ENCODE measurements at regions not wholly inside any gene's neighbourhood (a gene's known extent, or its start where the extent isn't known, plus 50 kb on each side); places are given as distances from the start of the nearest gene placed in this dataset.

DNA sequence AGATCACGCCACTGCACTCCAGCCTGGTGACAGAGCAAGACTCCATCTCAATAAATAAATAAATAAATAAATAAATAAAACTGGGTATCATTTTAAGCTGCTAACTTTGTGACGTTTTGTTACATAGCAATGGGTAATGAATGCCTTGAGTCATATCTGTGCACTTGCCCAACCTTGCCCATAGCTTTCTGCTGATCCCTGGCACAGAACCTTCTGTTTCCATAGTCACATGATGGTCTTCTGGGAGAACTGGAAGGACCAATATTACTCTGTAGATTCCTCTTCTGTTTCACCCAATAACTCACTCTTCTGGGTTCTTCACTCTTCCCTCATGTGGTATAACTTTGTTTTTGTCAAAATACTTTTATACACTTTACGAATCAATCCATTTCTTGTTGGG, 140.8 kb downstream of the SCARB1 start:
- no peak for TF ChIP-seq EZH2 (IDR thresholded peaks at IDR 0.05; ENCODE audit: borderline replicate concordance)
- TF ChIP-seq EZH2phosphoT487 (IDR thresholded peaks at IDR 0.05; ENCODE audit: low read depth, severe bottlenecking, unreplicated experiment) = no peak
- TF ChIP-seq, protein P1, sequence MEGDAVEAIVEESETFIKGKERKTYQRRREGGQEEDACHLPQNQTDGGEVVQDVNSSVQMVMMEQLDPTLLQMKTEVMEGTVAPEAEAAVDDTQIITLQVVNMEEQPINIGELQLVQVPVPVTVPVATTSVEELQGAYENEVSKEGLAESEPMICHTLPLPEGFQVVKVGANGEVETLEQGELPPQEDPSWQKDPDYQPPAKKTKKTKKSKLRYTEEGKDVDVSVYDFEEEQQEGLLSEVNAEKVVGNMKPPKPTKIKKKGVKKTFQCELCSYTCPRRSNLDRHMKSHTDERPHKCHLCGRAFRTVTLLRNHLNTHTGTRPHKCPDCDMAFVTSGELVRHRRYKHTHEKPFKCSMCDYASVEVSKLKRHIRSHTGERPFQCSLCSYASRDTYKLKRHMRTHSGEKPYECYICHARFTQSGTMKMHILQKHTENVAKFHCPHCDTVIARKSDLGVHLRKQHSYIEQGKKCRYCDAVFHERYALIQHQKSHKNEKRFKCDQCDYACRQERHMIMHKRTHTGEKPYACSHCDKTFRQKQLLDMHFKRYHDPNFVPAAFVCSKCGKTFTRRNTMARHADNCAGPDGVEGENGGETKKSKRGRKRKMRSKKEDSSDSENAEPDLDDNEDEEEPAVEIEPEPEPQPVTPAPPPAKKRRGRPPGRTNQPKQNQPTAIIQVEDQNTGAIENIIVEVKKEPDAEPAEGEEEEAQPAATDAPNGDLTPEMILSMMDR (IDR thresholded peaks at IDR 0.05; ENCODE audit: poor library complexity) = no peak
- no peaks in the 10 kb centered on the region for H3K9me2 ChIP-seq (replicated peaks; ENCODE audit: insufficient read depth)
- 96% methylated on average over 3 of the region's 3 CpGs for WGBS (ENCODE audit: low lambda C conversion rate, missing lambda C conversion rate)
- no peaks in the 10 kb centered on the region for H3K79me2 ChIP-seq
- no peak overlapping the region for H3K27ac ChIP-seq
- H3K9me3 ChIP-seq (ENCODE audit: low read depth) = no peaks in the 10 kb centered on the region
- no peak overlapping the region for H2AFZ ChIP-seq
- no peaks in the 10 kb centered on the region for H3K36me3 ChIP-seq (replicated peaks; ENCODE audit: insufficient read depth, low read depth)
- no peak overlapping the region for H3K4me2 ChIP-seq
- DNase-seq (ENCODE audit: low spot score) = no peak
- H3K27me3 ChIP-seq = no peaks in the 10 kb centered on the region
- peaks cover 12% of the 10 kb centered on the region for H3K4me1 ChIP-seq (ENCODE audit: insufficient read depth)
- no peak overlapping the region for H3K4me3 ChIP-seq
- no peaks in the 10 kb centered on the region for H4K20me1 ChIP-seq (ENCODE audit: insufficient read depth, poor library complexity, severe bottlenecking)

DNA sequence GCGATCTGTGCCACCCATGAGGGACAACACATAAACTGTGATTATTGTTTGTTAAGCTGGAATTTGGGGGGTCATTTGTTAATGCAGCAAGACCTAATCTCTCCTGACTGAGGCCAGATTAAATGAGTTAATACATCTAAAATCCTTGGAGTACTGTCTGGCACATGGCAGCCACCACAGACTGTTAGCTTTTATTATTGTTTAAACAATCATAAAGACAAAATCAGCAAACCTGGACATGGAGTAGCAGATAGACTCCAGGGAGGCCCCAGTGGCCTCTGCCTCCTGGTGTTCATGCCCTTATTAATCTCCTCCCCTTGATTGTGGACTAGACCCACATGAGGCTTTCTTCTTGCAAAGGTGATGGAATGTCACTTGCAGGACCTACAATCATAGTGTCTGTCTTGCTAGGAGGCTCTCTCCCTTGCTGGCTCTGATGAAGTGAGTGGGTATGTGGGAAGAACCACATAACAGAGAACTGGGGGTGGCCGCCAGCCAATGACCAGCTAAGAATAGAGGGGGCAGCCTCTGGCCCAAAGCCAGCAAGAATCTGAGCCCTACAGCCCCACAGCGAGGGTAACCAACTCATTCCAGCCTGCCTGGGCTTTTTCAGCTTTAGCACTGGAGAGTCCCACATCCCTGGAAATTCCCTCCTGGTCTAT, 142.0 kb downstream of the SCARB1 start:
- H3K27ac ChIP-seq = peak overlapping the region; percentile 74
- DNase-seq (ENCODE audit: low spot score) = no peak
- WGBS (ENCODE audit: low lambda C conversion rate, missing lambda C conversion rate) = 80% methylated on average over 3 of the region's 3 CpGs
- H4K20me1 ChIP-seq (ENCODE audit: insufficient read depth, poor library complexity, severe bottlenecking) = no peaks in the 10 kb centered on the region
- no peaks in the 10 kb centered on the region for H3K79me2 ChIP-seq
- H3K4me3 ChIP-seq = no peak overlapping the region
- H2AFZ ChIP-seq = no peak overlapping the region
- TF ChIP-seq EZH2 (IDR thresholded peaks at IDR 0.05; ENCODE audit: borderline replicate concordance) (no peak), EZH2phosphoT487 (IDR thresholded peaks at IDR 0.05; ENCODE audit: low read depth, severe bottlenecking, unreplicated experiment) (no peak)
- peaks cover 12% of the 10 kb centered on the region for H3K4me1 ChIP-seq (ENCODE audit: insufficient read depth)
- H3K27me3 ChIP-seq = no peaks in the 10 kb centered on the region
- H3K36me3 ChIP-seq (replicated peaks; ENCODE audit: insufficient read depth, low read depth) = no peaks in the 10 kb centered on the region
- no peaks in the 10 kb centered on the region for H3K9me3 ChIP-seq (ENCODE audit: low read depth)
- no peaks in the 10 kb centered on the region for H3K9me2 ChIP-seq (replicated peaks; ENCODE audit: insufficient read depth)
- no peak overlapping the region for H3K4me2 ChIP-seq

DNA sequence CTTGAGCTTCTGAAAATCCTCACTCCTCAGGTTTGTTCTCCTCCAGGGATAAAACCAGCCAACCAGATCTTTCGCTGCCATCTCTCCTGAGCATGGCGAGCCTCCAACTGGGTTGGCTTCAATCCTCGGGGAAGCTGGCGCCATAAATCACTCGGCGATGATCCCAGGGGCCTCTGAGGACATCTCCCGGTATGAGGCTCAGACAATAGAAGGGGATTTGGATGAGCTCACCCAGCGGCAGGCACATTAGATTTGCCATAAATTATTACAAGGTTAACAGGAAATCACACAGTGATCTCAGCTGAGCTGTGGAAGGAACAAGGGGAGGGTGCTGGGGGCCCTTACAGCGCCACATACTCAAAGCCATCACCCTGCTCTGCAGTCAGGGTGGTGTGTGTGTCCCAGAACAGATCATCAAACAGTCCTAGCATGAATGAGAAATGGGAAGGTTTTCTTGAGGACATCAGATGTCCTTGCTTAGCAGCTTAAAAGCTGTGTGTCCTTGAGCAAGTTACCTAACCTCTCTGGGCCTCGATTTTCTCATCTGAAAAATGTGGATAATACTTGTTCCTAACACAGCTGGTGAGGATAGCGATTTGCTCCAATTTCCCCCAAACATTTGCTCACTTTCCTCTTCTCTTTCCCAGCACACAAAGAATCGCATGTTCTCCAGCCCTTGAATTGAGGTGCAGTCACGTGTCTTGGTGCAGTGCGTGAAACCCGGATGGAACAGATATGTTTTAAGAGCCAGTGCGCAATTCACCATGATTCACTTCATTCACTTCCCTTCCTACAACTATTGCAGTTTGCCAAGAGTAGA, 142.8 kb downstream of the SCARB1 start:
- H3K79me2 ChIP-seq = no peaks in the 10 kb centered on the region
- peak overlapping the region; percentile 74 for H3K27ac ChIP-seq
- TF ChIP-seq EZH2 (IDR thresholded peaks at IDR 0.05; ENCODE audit: borderline replicate concordance) = no peak
- TF ChIP-seq, protein P1 (IDR thresholded peaks at IDR 0.05; ENCODE audit: poor library complexity) = no peak
- no peak for TF ChIP-seq EZH2phosphoT487 (IDR thresholded peaks at IDR 0.05; ENCODE audit: low read depth, severe bottlenecking, unreplicated experiment)
- H3K27me3 ChIP-seq = no peaks in the 10 kb centered on the region
- H3K4me1 ChIP-seq (ENCODE audit: insufficient read depth) = peaks cover 12% of the 10 kb centered on the region
- no peak overlapping the region for H3K4me3 ChIP-seq
- peak; percentile 67 for DNase-seq (ENCODE audit: low spot score)
- no peaks in the 10 kb centered on the region for H4K20me1 ChIP-seq (ENCODE audit: insufficient read depth, poor library complexity, severe bottlenecking)
- no peaks in the 10 kb centered on the region for H3K9me2 ChIP-seq (replicated peaks; ENCODE audit: insufficient read depth)
- peak overlapping the region; percentile 9 for H3K4me2 ChIP-seq
- WGBS (ENCODE audit: low lambda C conversion rate, missing lambda C conversion rate) = 58% methylated on average over 16 of the region's 16 CpGs
- H2AFZ ChIP-seq = no peak overlapping the region
- H3K36me3 ChIP-seq (replicated peaks; ENCODE audit: insufficient read depth, low read depth) = no peaks in the 10 kb centered on the region
- no peaks in the 10 kb centered on the region for H3K9me3 ChIP-seq (ENCODE audit: low read depth)

Data from hepatocyte (in vitro differentiated cells).